Body of pancreas (tissue), 4 donors: ENCODE measurements at regions not wholly inside any gene's neighbourhood (a gene's known extent, or its start where the extent isn't known, plus 50 kb on each side); places are given as distances from the start of the nearest gene placed in this dataset.

ENCODE experiments used
- CTCF ChIP-seq, 7 experiments: fragments of 450-650 bp in 4 of 7; fragments of 200-600 bp in 3 of 7; sonication (generic) in 3 of 7; IDR thresholded peaks; one replicate each; pipeline ENCODE4 v1.5.1; 2016 to 2019; ENCODE audit warnings: antibody characterized with exemption in 7 of 7
- POLR2A ChIP-seq, 3 donors: fragments of 450-650 bp; IDR thresholded peaks; one replicate each; pipeline ENCODE4 v1.6.1; 2016; ENCODE audit warnings: antibody characterized with exemption in 3 of 3, mild to moderate bottlenecking in 2 of 3

- no peak for TF ChIP-seq CTCF (IDR thresholded peaks at IDR 0.05)
- TF ChIP-seq POLR2A (IDR thresholded peaks at IDR 0.05) = no peak
Measured at GRCh38 chr3:127472506-127472905, 118.0 kb downstream of the TPRA1 start.
